IMR-90 (cell line): ENCODE measurements at regions not wholly inside any gene's neighbourhood (a gene's known extent, or its start where the extent isn't known, plus 50 kb on each side); places are given as distances from the start of the nearest gene placed in this dataset.

Experiments used
- ATAC-seq: fragments of 200-7000 bp; cut with Tn5 transposase; 2 replicates; pipeline ENCODE4 v1.9.1; 2020; ENCODE audit warnings: low read depth, mild to moderate bottlenecking, moderate library complexity
- BruUV-seq: library from RNA; stranded (reverse); fragments of 400-500 nt; replicated peaks from 2 replicates; lab custom pipeline; 2021; lab: Mats Ljungman, UMichigan
- CTCF ChIA-PET: fragments of 300-600 bp; formaldehyde crosslinking; extraction: SDS; loops from one replicate; lab custom pipeline; 2021; ENCODE audit warnings: antibody characterized with exemption; lab: Yijun Ruan, JAX
- POLR2A ChIA-PET: fragments of 300-600 bp; sonication (Branson Sonifier 250); formaldehyde crosslinking; loops from one replicate; lab custom pipeline; 2022; ENCODE audit warnings: antibody characterized with exemption; ENCODE audit not compliant: unreplicated experiment; lab: Charles Lee
- DNase-seq: peaks from one replicate; pipeline ENCODE4 v3.0.0; 2013
- H2AFZ ChIP-seq: replicated peaks from 2 replicates; pipeline ENCODE3; 2013; ENCODE audit warnings: low read length, mild to moderate bottlenecking; ENCODE audit not compliant: poor library complexity
- H2AK5ac ChIP-seq: 2 replicates; pipeline ENCODE4 v1.6.1; 2013; ENCODE audit warnings: low read depth, low read length, inconsistent platforms
- H2AK9ac ChIP-seq: replicated peaks from 2 replicates; pipeline ENCODE3; 2013; ENCODE audit warnings: mild to moderate bottlenecking, low read depth, low read length, moderate library complexity; ENCODE audit not compliant: poor library complexity
- H2BK120ac ChIP-seq: 2 replicates; pipeline ENCODE4 v1.6.1; 2013; ENCODE audit warnings: low read depth, low read length, inconsistent platforms
- H2BK15ac ChIP-seq: 3 replicates; pipeline ENCODE4 v1.6.1; 2013; ENCODE audit warnings: low read depth, low read length, inconsistent platforms
- H2BK20ac ChIP-seq: 2 replicates; pipeline ENCODE4 v1.6.1; 2013; ENCODE audit warnings: low read depth, mild to moderate bottlenecking, inconsistent platforms, low read length, moderate library complexity
- H2BK5ac ChIP-seq: 2 replicates; pipeline ENCODE4 v1.6.1; 2013; ENCODE audit warnings: mild to moderate bottlenecking, low read depth, low read length, inconsistent platforms; ENCODE audit not compliant: poor library complexity, severe bottlenecking
- H3K14ac ChIP-seq: replicated peaks from 2 replicates; pipeline ENCODE4 v1.6.1; 2013; ENCODE audit warnings: low read depth, low read length, inconsistent platforms
- H3K18ac ChIP-seq: 2 replicates; pipeline ENCODE4 v1.6.1; 2013; ENCODE audit warnings: low read depth, low read length, control low read depth
- H3K23ac ChIP-seq: 2 replicates; pipeline ENCODE4 v1.6.1; 2013; ENCODE audit warnings: low read depth, low read length, inconsistent platforms
- H3K27ac ChIP-seq: 2 replicates; pipeline ENCODE4 v1.5.1; 2013; ENCODE audit warnings: mild to moderate bottlenecking, control low read depth, low read length; ENCODE audit not compliant: insufficient read depth
- H3K27me3 ChIP-seq: 2 replicates; pipeline ENCODE4 v1.6.1; 2013; ENCODE audit warnings: low read length; ENCODE audit not compliant: control insufficient read depth, insufficient read depth
- H3K36me3 ChIP-seq: 2 replicates; pipeline ENCODE4 v1.6.1; 2013; ENCODE audit warnings: low read length, mixed read lengths; ENCODE audit not compliant: control insufficient read depth, insufficient read depth
- H3K4ac ChIP-seq: 2 replicates; pipeline ENCODE4 v1.6.1; 2013; ENCODE audit warnings: low read depth, low read length, inconsistent platforms
- H3K4me1 ChIP-seq: 2 replicates; pipeline ENCODE4 v1.6.1; 2013; ENCODE audit warnings: low read length, mixed read lengths; ENCODE audit not compliant: control insufficient read depth, insufficient read depth
- H3K4me2 ChIP-seq: 2 replicates; pipeline ENCODE4 v1.6.1; 2013; ENCODE audit warnings: low read depth, mild to moderate bottlenecking, control low read depth, low read length, moderate library complexity
- H3K4me3 ChIP-seq: 2 replicates; pipeline ENCODE4 v1.5.1; 2013; ENCODE audit warnings: low read depth, mild to moderate bottlenecking, control low read depth, low read length, moderate library complexity; ENCODE audit not compliant: insufficient read depth
- H3K56ac ChIP-seq: 2 replicates; pipeline ENCODE4 v1.6.1; 2013; ENCODE audit warnings: low read length, inconsistent platforms; ENCODE audit not compliant: insufficient read depth; ENCODE audit errors: extremely low read depth
- H3K79me1 ChIP-seq, 2 experiments: 2 replicates each; pipeline ENCODE4 v1.6.1; 2013; ENCODE audit warnings: low read length in 2 of 2, inconsistent platforms in 1 of 2, low read depth in 1 of 2
- H3K9ac ChIP-seq: 2 replicates; pipeline ENCODE4 v1.6.1; 2013; ENCODE audit warnings: low read depth, low read length, control low read depth
- H3K9me1 ChIP-seq: 2 replicates; pipeline ENCODE4 v1.6.1; 2013; ENCODE audit warnings: low read length, inconsistent platforms; ENCODE audit not compliant: insufficient read depth
- H3K9me3 ChIP-seq: 2 replicates; pipeline ENCODE4 v1.6.1; 2013; ENCODE audit warnings: low read length; ENCODE audit not compliant: control insufficient read depth, insufficient read depth
- H4K20me1 ChIP-seq: 2 replicates; pipeline ENCODE4 v1.6.1; 2013; ENCODE audit warnings: low read length, inconsistent platforms; ENCODE audit not compliant: insufficient read depth
- H4K5ac ChIP-seq: 2 replicates; pipeline ENCODE4 v1.6.1; 2013; ENCODE audit warnings: mild to moderate bottlenecking, low read depth, low read length, control low read depth
- H4K8ac ChIP-seq, 2 experiments: 2 replicates each; pipeline ENCODE4 v1.6.1; 2013; ENCODE audit warnings: low read depth in 2 of 2, low read length in 2 of 2, control low read depth in 1 of 2, inconsistent platforms in 1 of 2
- H4K91ac ChIP-seq: 2 replicates; pipeline ENCODE4 v1.6.1; 2013; ENCODE audit warnings: low read depth, low read length, inconsistent platforms; ENCODE audit not compliant: insufficient read depth
- CTCF ChIP-seq: conservative IDR thresholded peaks from 2 replicates; pipeline ENCODE4 v1.5.1; 2012; ENCODE audit warnings: mild to moderate bottlenecking, low read depth, low read length, improper control_type of control experiment
- ELK1 ChIP-seq: fragments of 150-350 bp; IDR thresholded peaks from 2 replicates; pipeline ENCODE4 v1.6.1; 2016; ENCODE audit warnings: low read depth, mild to moderate bottlenecking, low read length, moderate library complexity, borderline replicate concordance
- MXI1 ChIP-seq: IDR thresholded peaks from 2 replicates; pipeline ENCODE4 v1.6.1; 2012; ENCODE audit warnings: low read depth, mild to moderate bottlenecking, low read length, moderate library complexity, borderline replicate concordance
- WGBS, 2 experiments: methylation state at CpG; one replicate each; pipeline versions ENCODE4 v1.1.5 to v1.1.7; 2013; ENCODE audit warnings: missing lambda C conversion rate in 2 of 2; ENCODE audit not compliant: insufficient read length in 1 of 2; ENCODE audit errors: extremely low coverage in 2 of 2; 5-methylcytosine and 5-hydroxymethylcytosine counted together
- dilution Hi-C: fragments of 300-500 bp; cut with HindIII; formaldehyde crosslinking; loops from one replicate; pipeline ENCODE4 v1.14.3; 2018; ENCODE audit warnings: low sequenced_read_pairs; ENCODE audit not compliant: unreplicated experiment
- in situ Hi-C: fragments of 300-500 bp; cut with MboI; formaldehyde crosslinking; loops from 3 replicates; pipeline ENCODE4 v1.14.3; 2019; ENCODE audit warnings: low sequenced_read_pairs, inconsistent platforms, mixed read lengths
- intact Hi-C: fragments of 100-400 bp; cut with micrococcal nuclease; formaldehyde crosslinking; loops from 2 replicates; pipeline ENCODE4 v1.10.0; 2022

GRCh38 chr20:55010761-55011160, 535.4 kb downstream of the DOK5 start:
- Histone ChIP-seq H2BK120ac (no peak overlapping the region), H2AK9ac (no peak overlapping the region), H4K8ac (no peak overlapping the region), H3K14ac (no peak overlapping the region), H3K4ac (no peak overlapping the region), H2AFZ (no peak overlapping the region), H2BK15ac (no peak overlapping the region), H3K56ac (no peak overlapping the region), H3K36me3 (no peaks in the 10 kb centered on the region), H3K4me2 (no peak overlapping the region), H4K91ac (no peak overlapping the region), H3K23ac (no peak overlapping the region), H4K5ac (no peak overlapping the region), H3K4me3 (no peak overlapping the region), H3K27me3 (no peaks in the 10 kb centered on the region), H3K27ac (no peak overlapping the region), H3K4me1 (no peaks in the 10 kb centered on the region), H2BK5ac (no peak overlapping the region), H3K18ac (no peak overlapping the region), H4K20me1 (no peaks in the 10 kb centered on the region), H3K79me1 (no peaks in the 10 kb centered on the region), H3K9me3 (peaks cover 16% of the 10 kb centered on the region), H3K9ac (no peak overlapping the region), H2BK20ac (no peak overlapping the region), H2AK5ac (no peak overlapping the region), H3K9me1 (no peaks in the 10 kb centered on the region)
- dilution Hi-C loops, result no loop called here
- no peak for DNase-seq
- in situ Hi-C loops, result no loop called here
- no CpG with 5 or more reads among the region's 1 CpG for WGBS, 2 experiments
- intact Hi-C loops, result no loop called here
- POLR2A ChIA-PET, result no interaction called here
- BruUV-seq, result no TSS peak
- no peak for TF ChIP-seq ELK1
- TF ChIP-seq CTCF, result no peak
- TF ChIP-seq MXI1, result no peak
- CTCF ChIA-PET, result no interaction called here
- no peak for ATAC-seq
